ENCODE measurements at regions not wholly inside any gene's neighbourhood (a gene's known extent, or its start where the extent isn't known, plus 50 kb on each side); places are given as distances from the start of the nearest gene placed in this dataset.

DNA sequence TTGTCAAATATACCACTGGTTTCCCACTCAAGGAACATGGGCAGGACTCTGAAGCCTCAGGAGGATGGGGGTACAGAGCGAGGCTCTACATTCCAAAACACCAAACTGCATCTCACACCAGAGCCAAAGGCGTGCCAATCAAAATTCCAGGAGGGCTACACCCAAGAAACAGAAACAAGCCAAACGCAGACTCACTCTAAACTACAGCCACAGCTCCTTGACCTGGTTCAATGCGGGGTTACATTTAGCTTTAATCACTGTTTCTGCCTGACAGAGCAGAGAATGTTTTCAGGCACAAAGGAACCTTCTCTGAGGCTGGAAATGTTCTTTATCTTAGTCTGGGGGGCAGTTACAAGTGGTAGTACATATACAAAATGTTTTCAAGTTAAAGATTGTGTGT is 2121.5 kb upstream of the AGA start:
- DNase-seq (ENCODE audit: low read depth in 2 of 2): no peak

DNA sequence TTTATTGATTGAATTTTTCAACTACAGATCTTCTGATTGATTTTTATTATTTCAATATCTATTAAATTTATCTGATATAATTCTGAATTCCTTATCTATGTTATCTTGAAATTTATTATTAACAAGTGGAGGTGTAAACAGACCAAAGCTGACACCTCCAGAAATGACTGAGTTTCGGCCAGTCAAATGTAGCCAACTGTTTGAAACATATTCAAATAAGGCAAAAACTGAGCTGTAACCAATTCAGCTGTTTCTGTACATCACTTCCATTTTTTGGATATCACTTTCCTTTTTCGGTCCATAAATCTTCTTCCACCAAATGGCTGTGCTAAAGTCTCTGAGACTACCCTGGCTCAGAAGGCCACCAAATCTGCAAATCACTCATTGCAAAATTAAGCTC is 2127.3 kb upstream of the AGA start:
- no peak for DNase-seq (ENCODE audit: low read depth in 2 of 2)

DNA sequence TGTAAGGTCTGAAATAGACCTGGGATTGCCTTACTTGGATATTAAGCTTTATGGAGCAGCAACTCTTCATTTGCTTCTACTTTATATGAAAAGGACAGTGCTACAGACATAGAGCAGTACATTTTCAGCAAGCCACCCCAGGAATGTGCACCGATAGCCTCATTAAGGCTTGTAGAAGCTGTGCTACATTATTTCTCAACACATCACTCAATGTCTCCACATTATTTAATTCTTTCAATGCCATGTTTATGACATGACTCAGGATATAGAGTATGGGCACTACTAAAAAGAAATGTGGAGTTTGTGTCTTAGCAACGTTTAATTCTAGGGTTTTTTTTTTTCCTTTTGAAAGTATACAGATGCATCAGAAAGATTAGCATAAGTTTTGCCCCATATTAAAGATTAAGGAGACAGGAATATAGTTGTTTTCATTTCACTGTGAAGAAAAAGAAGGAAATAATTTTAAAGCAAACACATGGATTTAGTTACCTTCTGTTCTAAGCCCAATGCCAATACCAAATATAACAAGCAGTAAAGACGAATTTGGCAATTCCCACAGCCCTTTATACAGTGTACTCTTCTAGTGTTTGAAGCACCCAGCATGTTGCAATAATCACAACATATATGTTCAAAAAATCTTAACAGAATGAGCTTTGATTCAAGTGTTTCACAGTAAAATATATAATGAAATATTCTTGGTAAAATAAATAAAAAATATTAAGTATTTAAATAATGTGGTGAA is 2140.1 kb upstream of the AGA start:
- no peak for DNase-seq (ENCODE audit: low read depth in 2 of 2)

DNA sequence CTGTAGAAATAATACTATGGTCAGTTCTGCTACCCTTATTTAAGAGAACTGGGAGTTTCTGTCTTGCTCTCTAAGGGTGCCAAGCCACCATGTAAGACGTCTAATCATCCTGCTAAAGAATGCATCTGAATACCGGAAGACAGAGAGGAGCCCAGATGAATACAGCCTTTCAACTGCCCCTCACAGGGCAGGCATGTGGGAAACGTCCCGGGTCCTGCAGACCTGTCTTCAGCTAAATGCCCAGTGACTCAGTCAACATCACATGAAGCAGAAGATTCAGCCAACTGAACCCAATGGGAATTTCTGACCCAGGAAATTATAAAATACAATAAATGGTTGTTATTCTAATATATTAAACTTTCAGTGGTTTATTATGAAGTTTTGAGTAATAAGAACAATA is 2141.0 kb upstream of the AGA start:
- no peak for DNase-seq (ENCODE audit: low read depth in 2 of 2)

DNA sequence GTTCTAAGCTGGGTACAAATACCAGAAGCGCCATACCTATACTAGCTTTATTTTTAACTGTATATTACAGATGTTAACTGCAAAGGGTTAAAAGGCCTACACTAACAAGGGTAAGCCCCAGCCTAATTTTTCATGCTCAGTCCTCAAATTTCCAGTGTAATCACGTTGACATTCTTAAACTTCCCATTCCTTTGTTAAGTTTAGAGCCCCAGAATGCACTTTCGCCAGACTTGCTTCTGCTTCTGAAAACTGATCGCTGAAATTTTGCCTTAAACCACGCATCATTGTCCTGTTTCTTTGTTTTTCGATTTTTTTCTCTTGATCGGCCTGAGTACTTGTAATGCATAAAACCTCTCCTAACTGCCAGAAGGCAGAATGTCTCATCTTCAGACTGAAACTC is 2141.9 kb upstream of the AGA start:
- DNase-seq (ENCODE audit: low read depth in 2 of 2): no peak

DNA sequence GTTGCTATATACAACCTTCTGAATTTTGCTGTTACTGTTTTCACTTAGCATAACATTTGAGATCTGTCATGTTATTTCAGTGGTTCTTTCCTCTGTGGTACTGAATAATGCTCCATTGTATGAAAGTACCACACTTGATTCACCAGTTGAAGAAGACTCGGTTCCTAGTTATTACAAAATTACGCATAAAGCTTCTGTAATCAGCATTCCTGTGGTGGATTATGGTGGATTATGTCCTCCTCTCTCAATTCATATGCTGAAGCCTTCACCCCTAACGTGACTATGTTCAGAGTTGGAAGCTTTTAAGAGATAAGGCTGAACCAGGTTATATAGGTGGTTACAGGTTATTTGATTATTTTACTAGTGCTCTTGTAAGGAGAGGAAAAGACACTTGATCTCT is 2143.5 kb upstream of the AGA start:
- DNase-seq (ENCODE audit: low read depth in 2 of 2): no peak

DNA sequence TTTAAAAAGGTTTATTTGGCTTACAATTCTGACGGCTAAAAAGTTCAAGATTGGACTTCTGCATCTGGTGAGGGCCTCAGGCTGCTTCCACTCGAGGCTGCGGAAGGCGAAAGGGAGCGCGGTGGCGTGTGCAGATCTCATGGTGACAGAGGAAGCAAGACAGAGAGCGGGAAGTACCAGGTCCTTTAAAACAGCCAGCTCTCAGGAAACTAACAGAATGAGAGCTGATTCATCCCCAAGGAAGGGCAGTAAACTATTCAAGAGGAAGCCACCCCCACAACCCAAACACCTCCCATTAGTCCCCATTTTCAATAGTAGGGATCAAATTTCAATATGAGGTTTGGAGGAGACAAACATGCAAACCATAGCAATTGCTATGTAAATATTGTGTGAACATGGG is 2144.2 kb upstream of the AGA start:
- no peak for DNase-seq (ENCODE audit: low read depth in 2 of 2)

DNA sequence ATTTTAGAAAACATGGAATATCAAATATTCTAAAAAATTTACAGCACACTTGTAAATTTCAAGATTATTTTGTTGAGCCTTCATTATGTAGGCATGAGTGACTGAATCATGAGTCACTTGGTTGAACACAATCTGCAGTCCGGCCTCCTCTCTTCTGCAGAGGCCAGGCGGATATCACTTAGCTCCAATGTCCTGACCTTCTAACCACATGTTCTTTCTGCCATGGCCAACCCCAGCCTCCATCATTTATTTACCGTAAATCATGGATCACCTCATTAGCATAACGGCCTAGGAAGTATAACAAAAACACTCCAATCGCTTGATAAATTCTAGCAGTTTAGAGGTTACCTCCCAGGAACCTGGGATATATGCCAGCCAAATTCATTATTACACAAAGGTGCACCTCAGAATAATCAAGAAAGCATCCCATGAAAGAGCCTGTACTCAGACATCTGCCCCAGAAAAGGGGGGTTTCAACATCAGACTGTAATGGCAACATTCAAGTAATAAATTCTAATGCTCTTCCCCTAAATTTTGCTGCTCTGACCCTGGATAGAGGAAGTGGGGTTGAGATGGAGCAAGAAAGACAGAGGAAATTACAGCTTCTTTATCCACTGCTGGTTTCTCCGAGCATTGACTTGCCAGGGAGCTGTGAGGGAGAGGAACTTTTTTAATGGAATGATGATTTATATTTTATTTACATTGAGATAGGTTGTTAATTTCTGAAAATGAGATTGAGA is 2153.6 kb upstream of the AGA start:
- DNase-seq (ENCODE audit: low read depth in 2 of 2): no peak

DNA sequence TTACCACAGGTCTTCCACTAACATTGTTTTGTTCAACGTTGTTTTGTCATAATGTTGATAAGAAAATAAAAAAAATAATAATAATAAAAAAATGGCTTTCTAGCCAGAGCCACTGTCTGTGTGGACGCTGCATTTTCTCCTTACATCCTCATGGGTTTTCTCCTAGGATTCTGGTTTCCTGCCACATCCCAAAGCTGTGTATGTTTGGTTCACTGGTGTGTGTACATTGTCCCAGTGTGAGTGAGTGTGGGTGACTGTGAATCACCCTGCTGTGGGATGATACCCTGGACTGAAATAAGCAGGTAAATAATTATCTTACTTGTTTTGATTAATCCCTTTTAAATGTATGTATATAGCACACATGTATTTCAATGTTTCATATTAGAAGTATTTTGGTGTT is 2154.4 kb upstream of the AGA start:
- DNase-seq (ENCODE audit: low read depth in 2 of 2): no peak

DNA sequence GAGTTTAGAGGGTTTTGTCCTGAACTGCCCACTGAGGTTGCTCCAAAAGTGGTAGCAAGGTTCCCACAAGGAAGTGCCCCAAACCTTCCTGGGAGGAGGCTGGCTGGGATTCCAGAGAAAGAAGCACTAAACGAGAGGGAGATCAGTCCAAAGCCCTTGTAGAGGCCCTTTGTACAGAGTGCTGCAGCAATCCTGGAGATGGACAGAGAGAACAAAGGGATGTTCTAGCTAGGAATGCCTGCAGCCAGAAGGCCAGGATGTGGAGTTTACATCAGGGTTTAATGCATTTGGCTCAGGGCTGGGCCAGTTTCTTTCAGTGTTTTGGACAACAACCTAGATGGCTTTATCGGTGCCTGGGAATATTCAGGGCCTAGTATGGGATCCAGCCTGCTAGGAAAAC is 2155.1 kb upstream of the AGA start:
- DNase-seq (ENCODE audit: low read depth in 2 of 2): no peak

DNA sequence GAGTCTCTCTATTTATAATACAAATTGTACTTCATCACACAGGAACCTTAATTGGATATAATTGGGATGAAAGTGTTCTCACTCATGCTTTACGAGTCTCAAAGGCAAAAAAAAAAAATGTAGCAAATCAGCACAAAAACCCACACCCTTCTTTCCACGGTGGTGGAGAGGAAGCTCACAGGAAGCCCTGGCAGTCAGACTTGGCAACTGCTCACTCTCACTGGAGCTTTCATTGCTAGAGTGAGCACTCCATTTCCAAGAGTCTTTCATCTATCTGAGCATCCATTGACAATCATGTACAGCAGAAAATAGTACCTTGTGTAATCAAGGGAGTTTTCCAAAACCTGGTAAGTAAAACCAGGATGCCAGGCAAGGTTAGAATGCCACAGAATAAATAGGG is 2159.4 kb upstream of the AGA start:
- DNase-seq (ENCODE audit: low read depth in 2 of 2): no peak

DNA sequence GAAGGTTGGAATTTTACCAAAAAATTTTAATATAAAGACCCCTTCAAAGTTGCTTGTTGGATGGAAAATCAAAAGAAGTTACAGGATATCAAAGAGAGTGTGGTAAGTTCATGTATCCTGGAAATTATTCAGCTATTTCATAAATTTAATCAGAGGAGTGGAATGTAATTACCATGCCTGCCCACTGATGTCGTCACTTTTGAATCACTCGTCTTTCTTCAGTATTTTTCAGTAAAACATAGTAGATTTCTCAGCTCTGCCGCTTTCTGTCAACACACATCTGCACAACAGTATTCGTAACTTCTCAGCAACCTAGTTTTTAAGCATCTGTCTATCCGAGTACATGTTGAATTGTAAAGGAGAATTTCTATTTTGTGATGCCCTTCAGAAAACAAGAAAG is 2163.0 kb upstream of the AGA start:
- no peak for DNase-seq (ENCODE audit: low read depth in 2 of 2)

DNA sequence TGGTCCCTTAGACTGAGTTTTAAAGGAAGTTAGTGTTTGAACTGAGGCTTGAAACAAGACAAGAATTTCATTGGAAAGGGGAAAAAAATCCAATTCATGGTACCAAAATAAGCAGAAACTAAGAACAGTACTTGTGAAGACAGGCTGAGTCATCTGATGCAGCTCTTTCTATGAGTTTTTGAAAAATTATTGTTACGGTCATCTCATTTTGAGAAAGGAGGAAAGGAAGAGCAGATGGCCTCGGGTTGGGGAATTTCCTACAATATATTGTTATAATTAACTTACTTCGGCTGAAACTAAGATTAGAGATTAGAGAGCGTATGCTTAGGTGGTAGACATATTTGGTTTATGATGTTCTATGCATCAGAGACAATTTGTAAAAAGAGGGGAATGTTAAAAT is 2164.8 kb upstream of the AGA start:
- no peak for DNase-seq (ENCODE audit: low read depth in 2 of 2)

DNA sequence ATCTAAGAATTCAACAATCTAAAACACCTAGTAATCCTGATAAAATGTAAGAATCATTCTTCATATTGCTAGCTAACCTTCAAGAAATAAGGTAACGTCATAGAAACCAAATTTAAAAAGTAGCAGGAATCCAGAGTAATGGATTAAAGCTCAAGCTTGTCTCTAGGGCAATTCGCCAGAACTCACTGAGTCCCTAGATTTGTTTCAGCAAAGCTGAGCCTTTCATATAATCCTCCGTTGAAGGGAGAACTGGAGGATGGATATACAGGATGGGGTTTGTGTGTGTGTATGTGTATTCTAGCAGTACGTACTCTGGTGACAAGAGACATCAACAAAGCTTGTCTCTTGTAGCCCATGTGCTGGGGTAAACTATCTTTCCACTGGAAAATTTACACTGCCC is 2173.5 kb upstream of the AGA start:
- DNase-seq (ENCODE audit: low read depth in 2 of 2): no peak

DNA sequence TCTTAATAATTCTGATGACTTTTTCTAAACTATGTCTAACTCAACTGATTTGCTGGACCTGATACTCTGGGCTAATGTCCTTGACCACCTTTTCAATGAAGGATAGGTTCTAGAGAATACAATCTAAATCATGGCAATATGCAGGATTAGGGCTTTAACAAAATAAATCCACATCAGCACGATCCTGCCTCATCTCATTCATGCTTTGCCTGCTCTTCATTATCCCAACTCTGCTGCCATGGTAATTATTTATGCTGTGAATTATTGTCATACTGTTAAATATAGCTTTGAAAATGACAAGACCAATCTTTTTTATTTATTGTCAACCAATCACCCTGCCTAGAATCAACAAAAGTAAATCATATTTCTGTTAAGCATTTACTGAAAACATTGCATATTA is 2176.7 kb upstream of the AGA start:
- no peak for DNase-seq (ENCODE audit: low read depth in 2 of 2)

DNA sequence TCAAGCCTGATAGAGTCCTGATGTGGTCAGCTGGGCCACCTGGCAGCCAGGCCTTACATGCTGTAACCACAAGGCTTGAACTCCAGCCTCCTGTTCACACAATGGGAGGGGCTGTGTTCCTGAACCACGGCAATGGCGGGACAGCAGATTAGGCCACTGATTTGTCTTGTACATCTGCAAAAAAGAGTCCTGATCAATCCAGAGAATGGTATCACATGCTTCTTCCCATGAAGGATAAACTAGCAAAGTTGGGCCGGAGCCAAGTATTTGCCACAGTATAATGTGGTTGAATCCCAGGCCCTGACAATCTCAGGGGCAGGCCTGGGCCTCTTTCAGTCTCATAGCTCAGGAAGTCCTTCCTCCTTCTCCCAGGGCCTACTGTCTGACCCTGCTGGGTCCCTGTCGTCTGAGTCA is 2182.5 kb upstream of the AGA start:
- no peak for DNase-seq (ENCODE audit: low read depth in 2 of 2)

DNA sequence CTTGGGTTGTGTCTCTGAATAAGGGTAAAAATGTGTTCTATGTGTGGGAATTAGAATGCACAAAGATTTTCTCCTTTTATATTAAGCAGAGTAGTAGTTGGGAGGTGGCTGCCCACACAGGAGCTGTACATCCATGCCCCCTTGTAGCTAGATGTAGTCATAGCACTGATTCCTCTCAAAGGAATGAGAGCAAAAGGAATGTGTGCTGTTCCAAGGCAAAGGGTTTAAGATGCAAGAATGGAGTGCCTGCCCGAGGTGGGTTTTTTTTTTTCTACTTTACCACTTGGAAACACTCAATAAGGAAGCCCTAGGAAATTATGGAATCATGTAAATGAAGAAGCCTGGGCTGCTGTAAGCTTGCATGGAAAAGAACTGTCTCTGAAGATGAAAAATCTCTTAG is 2183.2 kb upstream of the AGA start:
- DNase-seq (ENCODE audit: low read depth in 2 of 2): no peak

DNA sequence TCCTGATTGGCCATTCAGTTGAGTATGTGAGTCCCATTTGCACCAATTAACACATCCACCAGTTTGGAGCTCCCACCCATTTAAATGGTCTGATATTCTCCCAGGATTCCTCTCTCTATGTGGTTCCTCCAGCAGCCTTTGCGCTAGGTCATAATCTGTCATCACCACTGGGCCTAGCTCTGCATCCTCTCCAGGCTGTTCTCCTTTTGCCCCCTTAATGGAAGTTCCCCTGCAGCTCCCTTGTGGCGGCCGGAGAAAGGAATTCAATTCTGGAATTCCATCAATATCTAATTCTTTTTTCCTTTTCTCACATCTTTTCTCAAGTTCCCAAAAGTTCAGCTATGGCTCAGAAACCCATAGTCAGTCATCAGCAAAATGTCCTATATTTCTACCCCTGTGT is 2184.4 kb upstream of the AGA start:
- DNase-seq (ENCODE audit: low read depth in 2 of 2): no peak

DNA sequence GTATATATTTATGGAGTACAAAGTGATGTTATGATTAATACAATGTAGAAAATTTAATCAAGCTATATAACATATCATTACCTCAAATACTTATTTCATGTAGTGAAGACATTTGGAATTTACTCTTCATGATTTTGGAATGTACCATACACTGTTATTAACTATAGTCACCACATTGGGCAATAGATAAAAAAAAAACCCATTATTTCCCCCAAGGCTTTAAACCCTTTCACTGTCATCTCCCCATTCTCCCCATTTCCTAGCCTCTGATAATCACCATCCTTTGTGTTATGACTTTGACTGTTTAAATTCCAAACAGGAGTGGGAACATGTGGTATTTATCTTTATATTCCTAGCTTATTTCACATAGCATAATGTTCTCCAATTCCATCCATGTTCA is 2189.1 kb upstream of the AGA start:
- DNase-seq (ENCODE audit: low read depth in 2 of 2): no peak

DNA sequence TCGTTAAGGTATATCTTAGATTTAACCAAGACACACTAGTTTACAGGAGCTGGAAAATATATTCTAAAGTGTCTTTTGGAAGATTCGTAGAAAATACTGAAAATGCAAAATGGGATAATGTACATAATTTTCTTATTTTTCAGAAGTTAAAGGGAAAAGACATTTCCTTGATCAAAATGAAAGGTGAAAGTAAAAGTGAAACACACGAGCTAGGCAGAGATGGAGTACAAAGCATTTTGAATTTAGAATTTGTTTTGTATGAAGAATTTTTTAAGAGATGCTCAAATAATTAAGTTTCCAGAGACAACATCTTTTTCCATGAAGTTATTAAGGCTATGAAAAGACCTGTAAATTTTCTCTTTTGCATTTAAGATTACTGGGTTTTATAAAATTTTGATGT is 2192.6 kb upstream of the AGA start:
- no peak for DNase-seq (ENCODE audit: low read depth in 2 of 2)

DNA sequence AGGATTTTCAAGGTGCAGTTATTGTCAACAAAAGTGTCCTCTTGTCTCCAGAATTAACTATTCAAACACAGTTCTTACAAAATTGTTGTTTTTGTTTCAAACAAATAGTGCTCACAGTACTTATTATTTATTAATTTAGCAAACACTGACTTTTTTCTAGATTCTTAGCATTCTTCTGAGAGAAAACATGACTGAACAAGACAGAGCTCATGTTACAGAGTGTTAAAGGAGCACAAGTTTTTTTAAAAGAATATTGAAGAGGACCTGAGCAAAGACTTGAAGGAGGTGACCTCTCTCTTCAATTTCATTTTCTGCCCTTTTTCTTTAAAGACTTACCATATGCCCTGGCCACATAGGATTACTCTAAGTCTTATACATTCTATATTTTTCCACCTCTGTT is 2220.3 kb upstream of the AGA start:
- no peak for DNase-seq (ENCODE audit: low read depth in 2 of 2)

DNA sequence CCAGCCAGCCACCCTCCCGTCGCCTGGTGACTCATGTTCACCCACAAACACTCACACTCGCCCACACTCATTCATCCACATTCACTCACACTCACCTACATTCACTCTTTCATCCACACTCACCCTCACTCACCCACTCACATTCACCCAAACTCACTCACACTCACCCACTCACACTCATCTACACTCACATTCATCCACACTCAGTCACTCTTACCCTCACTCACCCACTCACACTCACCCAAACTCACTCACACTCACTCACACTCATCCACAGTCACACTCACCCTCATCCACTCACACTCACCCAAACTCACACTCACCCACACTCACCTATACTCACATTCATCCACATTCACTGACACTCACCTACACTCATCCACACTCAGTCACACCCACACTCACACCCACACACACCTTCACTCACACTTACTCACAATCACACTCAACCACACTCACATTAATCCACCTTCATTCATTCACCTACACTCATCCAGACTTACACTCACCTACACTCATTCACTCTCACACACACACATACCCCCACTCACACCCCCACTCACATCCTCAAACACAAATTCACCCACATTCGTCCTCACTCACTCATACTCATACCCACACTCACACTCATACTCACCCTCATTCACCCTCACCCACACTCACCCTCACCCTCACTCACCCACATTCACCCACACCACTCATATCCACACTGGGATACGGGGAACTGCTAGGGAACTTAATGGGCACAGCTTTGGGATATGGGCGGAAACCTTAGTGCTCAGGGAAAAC is 2221.6 kb upstream of the AGA start:
- no peak for DNase-seq (ENCODE audit: low read depth in 2 of 2)

DNA sequence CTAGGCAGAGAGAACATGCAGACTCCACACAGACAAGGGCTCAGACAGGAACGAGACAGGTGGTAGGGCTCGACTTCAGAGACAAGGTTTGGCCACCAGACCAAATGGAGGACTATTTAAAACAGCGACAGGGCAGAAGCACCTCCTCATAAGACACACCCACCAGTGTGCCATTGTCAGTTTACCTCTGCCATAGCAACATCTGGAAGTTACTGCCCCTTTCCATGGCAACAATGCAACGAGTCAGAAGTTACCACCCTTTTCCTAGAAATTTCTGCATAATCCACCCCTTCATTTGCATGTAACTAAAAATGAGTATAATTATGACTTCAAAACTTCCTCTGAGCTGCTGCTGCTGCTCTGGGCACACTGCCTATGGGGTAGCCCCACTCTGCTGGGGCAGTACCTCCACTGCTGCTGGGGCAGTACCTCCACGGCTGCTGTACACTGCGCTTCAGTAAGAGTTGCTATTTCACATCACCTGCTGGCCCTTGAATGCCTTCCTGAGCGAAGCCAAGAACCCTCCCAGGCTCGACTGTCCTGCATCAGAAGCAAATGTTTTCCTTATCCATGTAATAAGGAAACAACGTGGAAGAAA is 2222.3 kb upstream of the AGA start:
- no peak for DNase-seq (ENCODE audit: low read depth in 2 of 2)
